ENCODE measurements at regions not wholly inside any gene's neighbourhood (a gene's known extent, or its start where the extent isn't known, plus 50 kb on each side); places are given as distances from the start of the nearest gene placed in this dataset.

DNA sequence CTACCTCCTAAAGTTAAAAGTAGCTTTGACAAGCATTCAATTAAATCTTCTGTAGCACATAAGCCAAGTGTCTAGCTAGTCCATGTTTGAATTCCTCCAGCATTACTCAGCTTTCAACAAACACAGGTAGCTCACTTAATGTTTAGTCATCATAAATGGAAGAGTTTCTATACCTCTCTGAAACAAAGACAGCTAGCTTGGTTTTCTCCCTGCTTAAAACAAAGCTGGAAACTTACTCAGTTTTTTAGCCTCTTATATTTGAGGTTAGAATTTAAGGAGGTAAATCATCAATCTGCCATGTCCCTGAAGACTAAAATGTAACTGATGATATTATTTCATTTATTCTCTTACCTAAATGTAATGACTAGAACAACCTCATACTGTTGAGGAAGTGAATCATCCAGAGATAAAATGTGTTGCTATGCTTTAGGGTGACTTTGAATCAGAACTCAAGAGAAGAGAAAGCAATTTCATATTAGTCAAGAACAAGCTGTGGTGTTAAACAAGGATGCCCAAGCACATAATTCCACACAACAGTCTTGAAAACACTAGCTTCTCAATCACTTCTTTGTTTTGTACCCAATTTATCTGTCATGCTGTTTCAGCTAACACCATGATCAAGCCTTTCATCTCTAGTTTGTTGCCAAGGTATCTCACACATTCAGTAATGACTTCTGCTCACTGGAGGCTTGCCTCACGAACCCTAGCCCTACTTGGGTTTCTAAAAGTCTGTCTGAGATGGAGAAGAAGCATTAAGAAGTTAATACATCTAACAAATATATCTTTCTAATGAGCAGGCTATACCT, 251.9 kb downstream of the EPM2A start:
- TF ChIP-seq, protein P1, sequence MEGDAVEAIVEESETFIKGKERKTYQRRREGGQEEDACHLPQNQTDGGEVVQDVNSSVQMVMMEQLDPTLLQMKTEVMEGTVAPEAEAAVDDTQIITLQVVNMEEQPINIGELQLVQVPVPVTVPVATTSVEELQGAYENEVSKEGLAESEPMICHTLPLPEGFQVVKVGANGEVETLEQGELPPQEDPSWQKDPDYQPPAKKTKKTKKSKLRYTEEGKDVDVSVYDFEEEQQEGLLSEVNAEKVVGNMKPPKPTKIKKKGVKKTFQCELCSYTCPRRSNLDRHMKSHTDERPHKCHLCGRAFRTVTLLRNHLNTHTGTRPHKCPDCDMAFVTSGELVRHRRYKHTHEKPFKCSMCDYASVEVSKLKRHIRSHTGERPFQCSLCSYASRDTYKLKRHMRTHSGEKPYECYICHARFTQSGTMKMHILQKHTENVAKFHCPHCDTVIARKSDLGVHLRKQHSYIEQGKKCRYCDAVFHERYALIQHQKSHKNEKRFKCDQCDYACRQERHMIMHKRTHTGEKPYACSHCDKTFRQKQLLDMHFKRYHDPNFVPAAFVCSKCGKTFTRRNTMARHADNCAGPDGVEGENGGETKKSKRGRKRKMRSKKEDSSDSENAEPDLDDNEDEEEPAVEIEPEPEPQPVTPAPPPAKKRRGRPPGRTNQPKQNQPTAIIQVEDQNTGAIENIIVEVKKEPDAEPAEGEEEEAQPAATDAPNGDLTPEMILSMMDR (IDR thresholded peaks at IDR 0.05), result no peak
- TF ChIP-seq ZFX (IDR thresholded peaks at IDR 0.05; ENCODE audit: borderline replicate concordance), result no peak

Measured in 22Rv1 (cell line).